ENCODE measurements at regions not wholly inside any gene's neighbourhood (a gene's known extent, or its start where the extent isn't known, plus 50 kb on each side); places are given as distances from the start of the nearest gene placed in this dataset.
"Not testable (repeated sequence)": the region's sequence is repeated elsewhere in the genome, so short reads cannot be mapped to it uniquely, and the experiment has no call there.

GRCh38 chr3:194951629-194951920 is 265.9 kb downstream of the FAM43A start:
- H4K5ac ChIP-seq (ENCODE audit: low read depth, low read length); CTCF ChIA-PET; dilution Hi-C loops (cut with HindIII; ENCODE audit: low sequenced_read_pairs, unreplicated experiment); H3K79me1 ChIP-seq (ENCODE audit: low read depth in 1 of 2, low read length in 2 of 2); H3K4ac ChIP-seq (ENCODE audit: low read depth, low read length); H2AK5ac ChIP-seq (ENCODE audit: low read depth, low read length); H2AK9ac ChIP-seq (replicated peaks; ENCODE audit: low read depth, low read length, poor library complexity); intact Hi-C loops (cut with micrococcal nuclease); H3K9me1 ChIP-seq (ENCODE audit: insufficient read depth, low read length); DNase-seq; H4K91ac ChIP-seq (ENCODE audit: insufficient read depth, low read depth, low read length); H2BK20ac ChIP-seq (ENCODE audit: low read depth, low read length); H2AFZ ChIP-seq (replicated peaks; ENCODE audit: low read length, poor library complexity); in situ Hi-C loops (cut with MboI; ENCODE audit: low sequenced_read_pairs); H2BK15ac ChIP-seq (ENCODE audit: low read depth, low read length); H3K56ac ChIP-seq (ENCODE audit: extremely low read depth, insufficient read depth, low read length); H3K14ac ChIP-seq (replicated peaks; ENCODE audit: low read depth, low read length); POLR2A ChIA-PET (ENCODE audit: unreplicated experiment); H3K9me3 ChIP-seq (ENCODE audit: control insufficient read depth, insufficient read depth, low read length); H3K4me3 ChIP-seq (ENCODE audit: insufficient read depth, low read depth, low read length); H3K27ac ChIP-seq (ENCODE audit: insufficient read depth, low read length); H2BK120ac ChIP-seq (ENCODE audit: low read depth, low read length); H4K8ac ChIP-seq (ENCODE audit: low read depth in 2 of 2, low read length in 2 of 2); H4K20me1 ChIP-seq (ENCODE audit: insufficient read depth, low read length); H3K36me3 ChIP-seq (ENCODE audit: control insufficient read depth, insufficient read depth, low read length); H2BK5ac ChIP-seq (ENCODE audit: low read depth, low read length, poor library complexity, severe bottlenecking); H3K23ac ChIP-seq (ENCODE audit: low read depth, low read length); H3K18ac ChIP-seq (ENCODE audit: low read depth, low read length); H3K4me2 ChIP-seq (ENCODE audit: low read depth, low read length); H3K9ac ChIP-seq (ENCODE audit: low read depth, low read length); BruUV-seq (replicated peaks); ATAC-seq (ENCODE audit: low read depth); H3K4me1 ChIP-seq (ENCODE audit: control insufficient read depth, insufficient read depth, low read length): not testable (repeated sequence)
- H3K27me3 ChIP-seq (ENCODE audit: control insufficient read depth, insufficient read depth, low read length), result peaks cover 27% of the 10 kb centered on the region
- no CpG with 5 or more reads among the region's 9 CpGs for WGBS, 2 experiments (ENCODE audit: extremely low coverage in 2 of 2, insufficient read length in 1 of 2)

Measured in IMR-90 (cell line).